ENCODE measurements at regions not wholly inside any gene's neighbourhood (a gene's known extent, or its start where the extent isn't known, plus 50 kb on each side); places are given as distances from the start of the nearest gene placed in this dataset.

GRCh38 chr7:52151559-52151958 lies 835.0 kb upstream of the COBL start:
- Histone ChIP-seq H3K4me1 (ENCODE audit: insufficient read depth, poor library complexity, severe bottlenecking) (no peaks in the 10 kb centered on the region), H3K4me3 (ENCODE audit: severe bottlenecking) (no peak overlapping the region), H3K27me3 (ENCODE audit: insufficient read depth, poor library complexity, severe bottlenecking) (peaks cover 7% of the 10 kb centered on the region), H3K27ac (ENCODE audit: poor library complexity, severe bottlenecking) (no peak overlapping the region), H3K9me3 (ENCODE audit: severe bottlenecking) (no peaks in the 10 kb centered on the region), H3K36me3 (ENCODE audit: low read depth) (no peaks in the 10 kb centered on the region)
- DNase-seq (ENCODE audit: low spot score) (no peak), ATAC-seq (ENCODE audit: low read depth) (no peak)
- TF ChIP-seq, protein P1, sequence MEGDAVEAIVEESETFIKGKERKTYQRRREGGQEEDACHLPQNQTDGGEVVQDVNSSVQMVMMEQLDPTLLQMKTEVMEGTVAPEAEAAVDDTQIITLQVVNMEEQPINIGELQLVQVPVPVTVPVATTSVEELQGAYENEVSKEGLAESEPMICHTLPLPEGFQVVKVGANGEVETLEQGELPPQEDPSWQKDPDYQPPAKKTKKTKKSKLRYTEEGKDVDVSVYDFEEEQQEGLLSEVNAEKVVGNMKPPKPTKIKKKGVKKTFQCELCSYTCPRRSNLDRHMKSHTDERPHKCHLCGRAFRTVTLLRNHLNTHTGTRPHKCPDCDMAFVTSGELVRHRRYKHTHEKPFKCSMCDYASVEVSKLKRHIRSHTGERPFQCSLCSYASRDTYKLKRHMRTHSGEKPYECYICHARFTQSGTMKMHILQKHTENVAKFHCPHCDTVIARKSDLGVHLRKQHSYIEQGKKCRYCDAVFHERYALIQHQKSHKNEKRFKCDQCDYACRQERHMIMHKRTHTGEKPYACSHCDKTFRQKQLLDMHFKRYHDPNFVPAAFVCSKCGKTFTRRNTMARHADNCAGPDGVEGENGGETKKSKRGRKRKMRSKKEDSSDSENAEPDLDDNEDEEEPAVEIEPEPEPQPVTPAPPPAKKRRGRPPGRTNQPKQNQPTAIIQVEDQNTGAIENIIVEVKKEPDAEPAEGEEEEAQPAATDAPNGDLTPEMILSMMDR (IDR thresholded peaks at IDR 0.05; ENCODE audit: poor library complexity, severe bottlenecking): no peak

DNA sequence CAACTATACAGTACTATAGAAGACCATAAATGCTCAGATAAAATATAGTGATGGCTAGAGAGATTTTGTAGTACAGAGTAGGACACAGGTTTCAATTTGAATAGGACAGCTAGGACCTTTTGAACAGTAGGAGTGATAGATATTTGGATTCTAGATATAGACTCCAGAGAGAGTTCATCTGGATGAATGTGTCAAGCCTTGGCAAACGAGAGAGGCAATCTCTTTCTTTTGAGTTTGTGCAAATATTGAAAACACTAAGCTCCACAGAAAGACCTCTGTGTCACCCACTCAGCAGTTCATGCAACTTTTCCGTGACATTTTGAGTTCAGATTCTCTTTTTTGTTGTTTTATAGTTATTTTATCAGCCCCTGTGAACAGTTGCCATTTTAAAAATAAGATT lies 834.3 kb upstream of the COBL start:
- H3K27ac ChIP-seq (ENCODE audit: poor library complexity, severe bottlenecking): no peak overlapping the region
- no peak for DNase-seq (ENCODE audit: low spot score)
- peaks cover 11% of the 10 kb centered on the region for H3K27me3 ChIP-seq (ENCODE audit: insufficient read depth, poor library complexity, severe bottlenecking)
- no peaks in the 10 kb centered on the region for H3K36me3 ChIP-seq (ENCODE audit: low read depth)
- TF ChIP-seq, protein P1 (IDR thresholded peaks at IDR 0.05; ENCODE audit: poor library complexity, severe bottlenecking): no peak
- no peaks in the 10 kb centered on the region for H3K4me1 ChIP-seq (ENCODE audit: insufficient read depth, poor library complexity, severe bottlenecking)
- ATAC-seq (ENCODE audit: low read depth): no peak
- no peak overlapping the region for H3K4me3 ChIP-seq (ENCODE audit: severe bottlenecking)
- no peaks in the 10 kb centered on the region for H3K9me3 ChIP-seq (ENCODE audit: severe bottlenecking)

DNA sequence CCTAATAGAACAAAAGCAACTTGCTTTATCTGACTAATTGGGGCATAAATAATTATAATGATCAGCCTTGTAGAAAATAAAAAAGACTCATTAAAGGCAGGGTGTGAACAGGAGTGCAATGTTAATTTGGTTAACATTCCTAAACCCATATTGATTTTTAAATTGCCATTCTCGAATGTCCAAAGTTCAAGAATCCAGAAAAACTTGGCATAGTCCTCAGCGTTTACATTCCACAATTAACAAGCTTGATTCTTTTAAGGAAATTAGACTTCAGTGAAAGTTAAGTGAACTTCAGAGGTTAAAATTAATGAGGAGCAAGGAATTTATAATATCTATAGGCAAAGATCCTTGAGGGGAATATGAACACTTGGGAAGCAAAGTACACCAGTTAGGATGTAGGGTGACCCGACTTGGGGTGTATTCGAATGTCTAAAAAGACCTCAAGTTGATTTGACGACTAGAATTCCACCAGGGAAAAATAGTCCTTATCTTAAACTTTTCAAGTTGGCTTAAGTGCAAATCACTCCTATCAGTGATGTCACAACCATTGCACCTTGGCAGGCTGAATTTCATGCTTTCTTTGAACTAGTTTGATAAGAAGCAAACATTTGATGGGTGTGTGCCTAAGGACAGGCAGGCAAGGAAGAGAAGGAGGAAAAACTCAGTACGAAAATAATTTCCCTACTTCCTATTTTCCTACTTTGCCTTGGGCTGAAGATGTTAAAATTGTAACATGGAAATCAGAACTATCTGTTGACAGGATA lies 830.4 kb upstream of the COBL start:
- ATAC-seq (ENCODE audit: low read depth): no peak
- peaks cover 16% of the 10 kb centered on the region for H3K27me3 ChIP-seq (ENCODE audit: insufficient read depth, poor library complexity, severe bottlenecking)
- TF ChIP-seq, protein P1 (IDR thresholded peaks at IDR 0.05; ENCODE audit: poor library complexity, severe bottlenecking): no peak
- no peaks in the 10 kb centered on the region for H3K9me3 ChIP-seq (ENCODE audit: severe bottlenecking)
- no peak for DNase-seq (ENCODE audit: low spot score)
- H3K36me3 ChIP-seq (ENCODE audit: low read depth): no peaks in the 10 kb centered on the region
- H3K4me1 ChIP-seq (ENCODE audit: insufficient read depth, poor library complexity, severe bottlenecking): no peaks in the 10 kb centered on the region
- H3K4me3 ChIP-seq (ENCODE audit: severe bottlenecking): no peak overlapping the region
- H3K27ac ChIP-seq (ENCODE audit: poor library complexity, severe bottlenecking): no peak overlapping the region

DNA sequence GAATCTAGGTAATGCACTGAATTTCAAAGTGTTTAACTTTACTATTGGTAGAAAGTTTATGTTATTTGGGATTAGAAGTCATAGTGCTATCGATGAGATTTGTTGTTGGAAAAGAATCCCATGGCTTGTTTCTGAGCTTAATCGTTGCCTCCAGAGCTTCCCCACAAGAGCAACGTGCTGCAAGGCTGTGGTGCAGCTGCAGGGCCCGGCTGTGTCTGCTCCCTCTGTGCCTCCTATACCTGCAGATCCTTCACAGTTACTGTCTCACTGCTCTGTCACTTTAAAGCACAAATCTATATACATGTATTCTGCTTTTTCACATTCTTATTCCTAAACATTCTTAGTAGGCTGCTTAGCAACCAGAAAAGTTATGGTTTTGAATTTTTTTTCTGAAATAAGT lies 826.6 kb upstream of the COBL start:
- ATAC-seq (ENCODE audit: low read depth): no peak
- TF ChIP-seq, protein P1 (IDR thresholded peaks at IDR 0.05; ENCODE audit: poor library complexity, severe bottlenecking): no peak
- peaks cover 16% of the 10 kb centered on the region for H3K27me3 ChIP-seq (ENCODE audit: insufficient read depth, poor library complexity, severe bottlenecking)

GRCh38 chr7:52140851-52141250 lies 824.2 kb upstream of the COBL start:
- Histone ChIP-seq H3K9me3 (ENCODE audit: severe bottlenecking) (no peaks in the 10 kb centered on the region), H3K4me3 (ENCODE audit: severe bottlenecking) (no peak overlapping the region), H3K27ac (ENCODE audit: poor library complexity, severe bottlenecking) (no peak overlapping the region), H3K4me1 (ENCODE audit: insufficient read depth, poor library complexity, severe bottlenecking) (no peaks in the 10 kb centered on the region), H3K36me3 (ENCODE audit: low read depth) (no peaks in the 10 kb centered on the region), H3K27me3 (ENCODE audit: insufficient read depth, poor library complexity, severe bottlenecking) (peaks cover 5% of the 10 kb centered on the region)
- TF ChIP-seq, protein P1 (IDR thresholded peaks at IDR 0.05; ENCODE audit: poor library complexity, severe bottlenecking): no peak
- DNase-seq (ENCODE audit: low spot score) (no peak), ATAC-seq (ENCODE audit: low read depth) (no peak)

More for the DNA sequence above, 826.6 kb upstream of the COBL start:
- H3K4me1 ChIP-seq (ENCODE audit: insufficient read depth, poor library complexity, severe bottlenecking): no peaks in the 10 kb centered on the region
- no peak for DNase-seq (ENCODE audit: low spot score)
- no peak overlapping the region for H3K27ac ChIP-seq (ENCODE audit: poor library complexity, severe bottlenecking)
- H3K9me3 ChIP-seq (ENCODE audit: severe bottlenecking): no peaks in the 10 kb centered on the region
- H3K36me3 ChIP-seq (ENCODE audit: low read depth): no peaks in the 10 kb centered on the region
- no peak overlapping the region for H3K4me3 ChIP-seq (ENCODE audit: severe bottlenecking)

All from RWPE2 (cell line).